OCI-LY7 (cell line): ENCODE measurements at regions not wholly inside any gene's neighbourhood (a gene's known extent, or its start where the extent isn't known, plus 50 kb on each side); places are given as distances from the start of the nearest gene placed in this dataset.

Source experiments
- BruUV-seq: library from RNA; stranded (reverse); fragments of 400-500 nt; replicated peaks from 2 replicates; lab custom pipeline; 2021; lab: Mats Ljungman, UMichigan
- CTCF ChIA-PET: fragments of 300-600 bp; sonication (Branson Sonifier 250); formaldehyde crosslinking; loops from one replicate; lab custom pipeline; 2022; ENCODE audit warnings: antibody characterized with exemption; ENCODE audit not compliant: unreplicated experiment; lab: Charles Lee
- POLR2A ChIA-PET: fragments of 300-600 bp; sonication (Branson Sonifier 250); formaldehyde crosslinking; loops from one replicate; lab custom pipeline; 2022; ENCODE audit warnings: antibody characterized with exemption; lab: Charles Lee
- DNase-seq: peaks from one replicate; pipeline ENCODE4 v3.0.0-alpha.2; 2015; ENCODE audit warnings: low spot score
- H2AFZ ChIP-seq: fragments of 200-600 bp; sonication (generic), shearing (Covaris generic); 2 replicates; pipeline ENCODE4 v1.6.1; 2014; ENCODE audit warnings: mild to moderate bottlenecking, antibody characterized with exemption, low read length, moderate library complexity
- H3K27ac ChIP-seq: fragments of 200-600 bp; sonication (generic); 2 replicates; pipeline ENCODE4 v1.5.1; 2014; ENCODE audit warnings: mixed run types, low read depth, mild to moderate bottlenecking, moderate library complexity, low read length, inconsistent platforms; ENCODE audit not compliant: poor library complexity, severe bottlenecking
- H3K36me3 ChIP-seq: fragments of 200-600 bp; sonication (generic); 2 replicates; pipeline ENCODE4 v1.6.1; 2014; ENCODE audit warnings: mild to moderate bottlenecking, antibody characterized with exemption, low read length, moderate library complexity, mixed read lengths; ENCODE audit not compliant: insufficient read depth
- H3K4me1 ChIP-seq: fragments of 200-600 bp; sonication (generic); 2 replicates; pipeline ENCODE4 v1.5.1; 2014; ENCODE audit warnings: mild to moderate bottlenecking, low read length; ENCODE audit not compliant: insufficient read depth, poor library complexity, severe bottlenecking
- H3K4me2 ChIP-seq: fragments of 200-600 bp; sonication (generic); 2 replicates; pipeline ENCODE4 v1.6.1; 2014; ENCODE audit warnings: mild to moderate bottlenecking, low read length
- H3K4me3 ChIP-seq: fragments of 200-600 bp; sonication (generic); 2 replicates; pipeline ENCODE4 v1.5.1; 2014; ENCODE audit warnings: mild to moderate bottlenecking, low read depth, low read length; ENCODE audit not compliant: poor library complexity, severe bottlenecking
- H3K79me2 ChIP-seq: fragments of 200-600 bp; sonication (generic); 2 replicates; pipeline ENCODE4 v1.6.1; 2016; ENCODE audit warnings: low read depth, mild to moderate bottlenecking, low read length, moderate library complexity, mixed read lengths; ENCODE audit not compliant: insufficient read depth
- H3K9me2 ChIP-seq: fragments of 200-600 bp; sonication (generic); 2 replicates; pipeline ENCODE4 v1.6.1; 2016; ENCODE audit warnings: mild to moderate bottlenecking, low read length, mixed read lengths; ENCODE audit not compliant: insufficient read depth
- H3K9me3 ChIP-seq: fragments of 200-600 bp; sonication (generic); 2 replicates; pipeline ENCODE4 v1.6.1; 2014; ENCODE audit warnings: mild to moderate bottlenecking, mixed run types, low read length, mixed read lengths
- H4K20me1 ChIP-seq: fragments of 200-600 bp; sonication (generic); 2 replicates; pipeline ENCODE4 v1.6.1; 2014; ENCODE audit warnings: mild to moderate bottlenecking, antibody characterized with exemption, low read length, moderate library complexity, mixed read lengths; ENCODE audit not compliant: insufficient read depth
- EZH2phosphoT487 ChIP-seq: fragments of 200-600 bp; sonication (generic); IDR thresholded peaks from 2 replicates; pipeline ENCODE4 v1.6.1; 2018; ENCODE audit warnings: low read depth, borderline replicate concordance, mild to moderate bottlenecking, mixed run types, antibody characterized with exemption, low read length, moderate library complexity, mixed read lengths
- intact Hi-C: fragments of 100-400 bp; cut with micrococcal nuclease; formaldehyde crosslinking; loops from one replicate; pipeline ENCODE4 v1.10.0; 2022; ENCODE audit not compliant: unreplicated experiment
- TF ChIP-seq, protein P1 (sequence below): fragments of 200-600 bp; sonication (generic); conservative IDR thresholded peaks from 2 replicates; pipeline ENCODE4 v1.5.1; 2014; ENCODE audit warnings: mild to moderate bottlenecking, antibody characterized with exemption, low read length, moderate library complexity, mixed read lengths

DNA sequence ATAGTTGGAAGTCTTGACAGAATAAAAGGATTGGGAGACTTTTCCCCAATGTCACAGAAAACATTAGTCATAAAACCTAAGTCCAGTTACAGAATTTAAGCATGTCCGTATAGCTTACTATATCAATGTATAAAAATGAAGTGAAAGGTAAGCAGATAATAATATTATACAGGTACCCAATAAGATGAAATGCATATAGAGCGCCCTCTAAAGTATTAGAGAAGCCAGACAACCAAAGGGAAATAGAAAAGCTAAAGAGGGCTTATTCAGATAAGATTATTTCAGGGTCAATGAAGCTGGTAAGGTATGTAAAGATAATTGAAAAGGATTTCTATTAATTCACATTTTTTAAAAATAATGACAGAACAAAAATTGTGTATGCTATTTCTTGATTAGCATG lies 947.7 kb upstream of the MAP3K7 start:
- Histone ChIP-seq H3K36me3 (no peaks in the 10 kb centered on the region), H3K4me3 (no peak overlapping the region), H3K4me1 (no peaks in the 10 kb centered on the region), H4K20me1 (no peaks in the 10 kb centered on the region), H3K4me2 (no peak overlapping the region), H3K27ac (no peak overlapping the region), H3K79me2 (no peaks in the 10 kb centered on the region), H3K9me3 (no peaks in the 10 kb centered on the region), H3K9me2 (no peaks in the 10 kb centered on the region), H2AFZ (no peak overlapping the region)
- no peak for DNase-seq
- ChIA-PET CTCF (no interaction called here), POLR2A (no interaction called here)
- no TSS peak for BruUV-seq
- no peak for TF ChIP-seq EZH2phosphoT487
- TF ChIP-seq, protein P1, sequence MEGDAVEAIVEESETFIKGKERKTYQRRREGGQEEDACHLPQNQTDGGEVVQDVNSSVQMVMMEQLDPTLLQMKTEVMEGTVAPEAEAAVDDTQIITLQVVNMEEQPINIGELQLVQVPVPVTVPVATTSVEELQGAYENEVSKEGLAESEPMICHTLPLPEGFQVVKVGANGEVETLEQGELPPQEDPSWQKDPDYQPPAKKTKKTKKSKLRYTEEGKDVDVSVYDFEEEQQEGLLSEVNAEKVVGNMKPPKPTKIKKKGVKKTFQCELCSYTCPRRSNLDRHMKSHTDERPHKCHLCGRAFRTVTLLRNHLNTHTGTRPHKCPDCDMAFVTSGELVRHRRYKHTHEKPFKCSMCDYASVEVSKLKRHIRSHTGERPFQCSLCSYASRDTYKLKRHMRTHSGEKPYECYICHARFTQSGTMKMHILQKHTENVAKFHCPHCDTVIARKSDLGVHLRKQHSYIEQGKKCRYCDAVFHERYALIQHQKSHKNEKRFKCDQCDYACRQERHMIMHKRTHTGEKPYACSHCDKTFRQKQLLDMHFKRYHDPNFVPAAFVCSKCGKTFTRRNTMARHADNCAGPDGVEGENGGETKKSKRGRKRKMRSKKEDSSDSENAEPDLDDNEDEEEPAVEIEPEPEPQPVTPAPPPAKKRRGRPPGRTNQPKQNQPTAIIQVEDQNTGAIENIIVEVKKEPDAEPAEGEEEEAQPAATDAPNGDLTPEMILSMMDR, result peak; percentile 63
- intact Hi-C loops, result no loop called here

DNA sequence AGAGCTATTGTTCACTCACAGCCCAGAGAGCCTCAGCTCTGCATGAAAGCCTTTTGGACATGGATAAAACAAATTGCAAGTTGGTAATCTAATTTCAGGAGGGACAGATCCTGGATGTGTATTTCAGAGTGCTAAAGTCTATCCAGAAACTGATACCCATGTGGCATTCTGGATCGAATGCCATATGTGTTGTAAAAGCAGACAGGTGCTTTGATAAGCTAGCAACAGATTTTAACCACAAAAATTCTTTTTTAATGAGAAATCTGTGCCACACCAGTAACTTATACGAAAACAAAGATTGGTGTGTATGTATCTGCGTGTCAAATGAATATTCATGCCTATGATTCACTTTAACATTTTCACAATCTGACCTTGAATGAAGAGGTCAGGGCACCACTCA lies 936.6 kb upstream of the MAP3K7 start:
- H3K36me3 ChIP-seq, result no peaks in the 10 kb centered on the region
- ChIA-PET POLR2A (interaction anchor here (0.6 kb wide), 1 partner anchor 441 kb away, joined by 3 read pairs; no protein-coding TSS in a partner anchor), CTCF (no interaction called here)
- intact Hi-C loops, result no loop called here
- H3K27ac ChIP-seq, result no peak overlapping the region
- no peaks in the 10 kb centered on the region for H3K9me3 ChIP-seq
- no peak overlapping the region for H3K4me3 ChIP-seq
- H4K20me1 ChIP-seq, result no peaks in the 10 kb centered on the region
- H3K4me2 ChIP-seq, result no peak overlapping the region
- BruUV-seq, result no TSS peak
- TF ChIP-seq EZH2phosphoT487, result no peak
- TF ChIP-seq, protein P1, result no peak
- no peaks in the 10 kb centered on the region for H3K9me2 ChIP-seq
- DNase-seq, result no peak
- H3K4me1 ChIP-seq, result no peaks in the 10 kb centered on the region
- no peak overlapping the region for H2AFZ ChIP-seq
- H3K79me2 ChIP-seq, result no peaks in the 10 kb centered on the region

DNA sequence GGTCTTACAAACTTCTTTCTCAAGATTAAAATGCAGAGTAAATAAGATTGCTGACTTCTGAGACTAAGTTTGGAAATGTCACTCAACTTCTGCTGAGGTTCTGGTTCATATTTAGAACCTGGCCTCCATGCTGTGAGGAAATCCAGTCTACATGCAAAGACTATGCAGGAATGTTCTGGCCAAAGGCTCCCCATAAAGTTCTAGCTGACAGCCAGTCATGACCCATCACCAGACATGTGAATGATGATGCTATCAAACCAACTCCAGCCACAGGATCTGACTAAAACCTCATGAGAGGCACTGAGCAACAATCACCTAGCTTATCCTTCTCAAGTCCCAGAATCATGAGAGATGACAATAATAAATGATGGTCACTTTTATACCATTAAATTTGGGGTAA lies 935.1 kb upstream of the MAP3K7 start:
- TF ChIP-seq EZH2phosphoT487, result no peak
- TF ChIP-seq, protein P1, result no peak
- intact Hi-C loops, result no loop called here
- Histone ChIP-seq H3K9me3 (no peaks in the 10 kb centered on the region), H3K9me2 (no peaks in the 10 kb centered on the region), H2AFZ (no peak overlapping the region), H3K4me1 (no peaks in the 10 kb centered on the region), H3K4me2 (no peak overlapping the region), H3K36me3 (no peaks in the 10 kb centered on the region), H3K27ac (no peak overlapping the region), H4K20me1 (no peaks in the 10 kb centered on the region), H3K4me3 (no peak overlapping the region), H3K79me2 (no peaks in the 10 kb centered on the region)
- no TSS peak for BruUV-seq
- ChIA-PET POLR2A (interaction anchor here (0.6 kb wide), 1 partner anchor 191 kb away, joined by 4 read pairs; no protein-coding TSS in a partner anchor), CTCF (no interaction called here)
- DNase-seq, result no peak
